Ishikawa (cell line): ENCODE measurements at regions not wholly inside any gene's neighbourhood (a gene's known extent, or its start where the extent isn't known, plus 50 kb on each side); places are given as distances from the start of the nearest gene placed in this dataset.

ENCODE experiments used
- RAD21 ChIP-seq: IDR thresholded peaks from 2 replicates; pipeline ENCODE4 v1.6.1; 2012; ENCODE audit warnings: low read depth
- TAF1 ChIP-seq: IDR thresholded peaks from 2 replicates; pipeline ENCODE4 v1.6.1; 2012; ENCODE audit warnings: low read depth, mild to moderate bottlenecking
- TF ChIP-seq, protein P1 (sequence below): IDR thresholded peaks from 2 replicates; pipeline ENCODE4 v1.6.1; 2012; ENCODE audit warnings: low read depth, mild to moderate bottlenecking

GRCh38 chr4:125784741-125785140 is 470.0 kb downstream of the FAT4 start:
- TF ChIP-seq RAD21 (no peak), TAF1 (no peak)
- TF ChIP-seq, protein P1, sequence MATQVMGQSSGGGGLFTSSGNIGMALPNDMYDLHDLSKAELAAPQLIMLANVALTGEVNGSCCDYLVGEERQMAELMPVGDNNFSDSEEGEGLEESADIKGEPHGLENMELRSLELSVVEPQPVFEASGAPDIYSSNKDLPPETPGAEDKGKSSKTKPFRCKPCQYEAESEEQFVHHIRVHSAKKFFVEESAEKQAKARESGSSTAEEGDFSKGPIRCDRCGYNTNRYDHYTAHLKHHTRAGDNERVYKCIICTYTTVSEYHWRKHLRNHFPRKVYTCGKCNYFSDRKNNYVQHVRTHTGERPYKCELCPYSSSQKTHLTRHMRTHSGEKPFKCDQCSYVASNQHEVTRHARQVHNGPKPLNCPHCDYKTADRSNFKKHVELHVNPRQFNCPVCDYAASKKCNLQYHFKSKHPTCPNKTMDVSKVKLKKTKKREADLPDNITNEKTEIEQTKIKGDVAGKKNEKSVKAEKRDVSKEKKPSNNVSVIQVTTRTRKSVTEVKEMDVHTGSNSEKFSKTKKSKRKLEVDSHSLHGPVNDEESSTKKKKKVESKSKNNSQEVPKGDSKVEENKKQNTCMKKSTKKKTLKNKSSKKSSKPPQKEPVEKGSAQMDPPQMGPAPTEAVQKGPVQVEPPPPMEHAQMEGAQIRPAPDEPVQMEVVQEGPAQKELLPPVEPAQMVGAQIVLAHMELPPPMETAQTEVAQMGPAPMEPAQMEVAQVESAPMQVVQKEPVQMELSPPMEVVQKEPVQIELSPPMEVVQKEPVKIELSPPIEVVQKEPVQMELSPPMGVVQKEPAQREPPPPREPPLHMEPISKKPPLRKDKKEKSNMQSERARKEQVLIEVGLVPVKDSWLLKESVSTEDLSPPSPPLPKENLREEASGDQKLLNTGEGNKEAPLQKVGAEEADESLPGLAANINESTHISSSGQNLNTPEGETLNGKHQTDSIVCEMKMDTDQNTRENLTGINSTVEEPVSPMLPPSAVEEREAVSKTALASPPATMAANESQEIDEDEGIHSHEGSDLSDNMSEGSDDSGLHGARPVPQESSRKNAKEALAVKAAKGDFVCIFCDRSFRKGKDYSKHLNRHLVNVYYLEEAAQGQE, result no peak
